Fibroblast of lung (primary cell): ENCODE measurements at regions not wholly inside any gene's neighbourhood (a gene's known extent, or its start where the extent isn't known, plus 50 kb on each side); places are given as distances from the start of the nearest gene placed in this dataset.
"Not testable (repeated sequence)": the region's sequence is repeated elsewhere in the genome, so short reads cannot be mapped to it uniquely, and the experiment has no call there.

ENCODE experiments used
- EZH2 ChIP-seq: IDR thresholded peaks from 2 replicates; pipeline ENCODE4 v1.5.1; 2012; ENCODE audit warnings: low read length, control low read depth, mild to moderate bottlenecking; ENCODE audit errors: missing control alignments
- TF ChIP-seq, protein P1 (sequence below), 2 donors: IDR thresholded peaks in 1 of 2; conservative IDR thresholded peaks in 1 of 2; 1 replicate in 1 of 2; 2 replicates in 1 of 2; pipeline ENCODE4 v1.5.1; 2011 to 2012; ENCODE audit warnings: low read length in 2 of 2, control low read depth in 1 of 2, inconsistent platforms in 1 of 2, low read depth in 1 of 2, mild to moderate bottlenecking in 1 of 2

DNA sequence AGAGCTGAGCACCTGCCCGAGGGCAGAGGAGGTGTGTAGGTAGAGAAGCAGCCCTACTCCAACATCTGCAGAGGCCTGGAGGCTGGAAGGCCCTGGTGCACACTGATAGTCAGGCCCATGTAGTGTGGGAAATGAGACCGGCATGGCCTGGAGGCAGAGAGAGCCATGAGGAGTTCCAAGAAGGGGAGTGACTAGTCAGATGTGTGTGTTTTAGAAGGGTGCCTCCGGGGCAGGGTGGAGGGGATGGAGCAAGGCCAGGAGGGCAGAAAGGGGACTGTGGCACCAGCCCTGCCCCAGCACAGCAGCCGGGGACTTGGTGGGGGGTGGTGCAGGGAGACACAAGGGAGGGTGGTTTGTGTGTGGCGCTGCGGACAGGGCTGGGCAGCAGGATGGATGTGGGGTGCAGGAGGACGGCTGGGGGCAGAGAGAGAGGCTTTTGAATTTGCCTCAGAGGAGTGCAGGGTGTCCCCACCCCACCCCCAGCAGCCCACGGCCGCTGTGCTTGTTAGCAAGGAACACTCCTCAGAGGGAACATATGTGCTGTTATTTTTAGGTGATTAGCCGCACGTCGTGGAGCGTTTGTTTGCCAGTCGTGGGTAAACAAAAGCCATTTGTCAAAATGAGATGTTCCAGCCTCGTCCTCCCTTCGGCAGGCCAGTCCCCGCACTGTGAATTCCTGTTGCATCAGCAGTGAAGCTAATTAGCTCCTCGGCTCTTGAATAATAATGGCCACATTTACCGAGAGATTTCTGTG, 65.6 kb downstream of the PROP1 start:
- TF ChIP-seq, protein P1, sequence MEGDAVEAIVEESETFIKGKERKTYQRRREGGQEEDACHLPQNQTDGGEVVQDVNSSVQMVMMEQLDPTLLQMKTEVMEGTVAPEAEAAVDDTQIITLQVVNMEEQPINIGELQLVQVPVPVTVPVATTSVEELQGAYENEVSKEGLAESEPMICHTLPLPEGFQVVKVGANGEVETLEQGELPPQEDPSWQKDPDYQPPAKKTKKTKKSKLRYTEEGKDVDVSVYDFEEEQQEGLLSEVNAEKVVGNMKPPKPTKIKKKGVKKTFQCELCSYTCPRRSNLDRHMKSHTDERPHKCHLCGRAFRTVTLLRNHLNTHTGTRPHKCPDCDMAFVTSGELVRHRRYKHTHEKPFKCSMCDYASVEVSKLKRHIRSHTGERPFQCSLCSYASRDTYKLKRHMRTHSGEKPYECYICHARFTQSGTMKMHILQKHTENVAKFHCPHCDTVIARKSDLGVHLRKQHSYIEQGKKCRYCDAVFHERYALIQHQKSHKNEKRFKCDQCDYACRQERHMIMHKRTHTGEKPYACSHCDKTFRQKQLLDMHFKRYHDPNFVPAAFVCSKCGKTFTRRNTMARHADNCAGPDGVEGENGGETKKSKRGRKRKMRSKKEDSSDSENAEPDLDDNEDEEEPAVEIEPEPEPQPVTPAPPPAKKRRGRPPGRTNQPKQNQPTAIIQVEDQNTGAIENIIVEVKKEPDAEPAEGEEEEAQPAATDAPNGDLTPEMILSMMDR (conservative IDR thresholded peaks at IDR 0.05 in 1 of 2, IDR thresholded peaks at IDR 0.05 in 1 of 2; ENCODE audit: low read depth in 1 of 2, low read length in 2 of 2): not testable (repeated sequence)
- TF ChIP-seq EZH2: not testable (repeated sequence)
